Endothelial cell (in vitro differentiated cells): ENCODE measurements at regions not wholly inside any gene's neighbourhood (a gene's known extent, or its start where the extent isn't known, plus 50 kb on each side); places are given as distances from the start of the nearest gene placed in this dataset.

Experiments used
- DNase-seq: peaks from one replicate; pipeline ENCODE4 v3.0.0; 2021; ENCODE audit warnings: low spot score
- H3K27ac Mint-ChIP-seq: one replicate; pipeline ENCODE4 v1.8.0; 2021; ENCODE audit warnings: mixed read lengths, inconsistent platforms; ENCODE audit not compliant: unreplicated experiment
- H3K27me3 Mint-ChIP-seq: one replicate; pipeline ENCODE4 v1.8.0; 2021; ENCODE audit warnings: mild to moderate bottlenecking, moderate library complexity, mixed read lengths, inconsistent platforms; ENCODE audit not compliant: unreplicated experiment
- H3K36me3 Mint-ChIP-seq: one replicate; pipeline ENCODE4 v1.8.0; 2021; ENCODE audit warnings: mild to moderate bottlenecking, low read depth, mixed read lengths, inconsistent platforms; ENCODE audit not compliant: unreplicated experiment
- H3K4me1 Mint-ChIP-seq: one replicate; pipeline ENCODE4 v1.8.0; 2021; ENCODE audit warnings: mild to moderate bottlenecking, mixed read lengths, inconsistent platforms; ENCODE audit not compliant: unreplicated experiment
- H3K4me3 Mint-ChIP-seq: one replicate; pipeline ENCODE4 v1.8.0; 2021; ENCODE audit warnings: mild to moderate bottlenecking, mixed read lengths, inconsistent platforms; ENCODE audit not compliant: unreplicated experiment
- H3K9me3 Mint-ChIP-seq: one replicate; pipeline ENCODE4 v1.8.0; 2021; ENCODE audit warnings: mixed read lengths, inconsistent platforms; ENCODE audit not compliant: unreplicated experiment
- CTCF ChIP-seq: fragments of 200-600 bp; sonication (generic); IDR thresholded peaks from one replicate; pipeline ENCODE4 v1.5.0; 2021; ENCODE audit warnings: antibody characterized with exemption; ENCODE audit not compliant: unreplicated experiment

DNA sequence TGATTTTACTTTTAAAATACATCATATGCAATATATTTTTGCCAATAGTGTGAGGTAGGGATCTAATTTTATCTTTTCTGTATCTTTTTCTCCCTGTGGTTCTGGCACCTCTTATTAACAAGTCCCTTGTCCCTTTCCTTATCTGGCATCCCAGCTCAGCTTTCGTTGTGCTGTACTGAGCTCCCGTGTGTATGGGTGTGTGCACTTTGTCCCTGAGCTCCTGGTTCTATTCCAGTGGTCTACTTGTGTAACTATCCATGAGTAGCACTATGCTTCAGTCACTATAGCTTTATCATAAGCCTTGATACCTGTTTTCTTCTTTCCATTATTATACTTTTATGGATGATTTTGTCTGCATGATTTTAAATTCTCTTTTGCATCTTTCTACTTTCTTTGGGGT is 401.4 kb upstream of the POU3F3 start:
- Mint-ChIP-seq H3K27me3 (peaks cover 2% of the 10 kb centered on the region), H3K9me3 (no peaks in the 10 kb centered on the region), H3K4me1 (peaks cover 18% of the 10 kb centered on the region), H3K36me3 (no peaks in the 10 kb centered on the region), H3K4me3 (no peak overlapping the region), H3K27ac (no peak overlapping the region)
- no peak for TF ChIP-seq CTCF
- DNase-seq: no peak

DNA sequence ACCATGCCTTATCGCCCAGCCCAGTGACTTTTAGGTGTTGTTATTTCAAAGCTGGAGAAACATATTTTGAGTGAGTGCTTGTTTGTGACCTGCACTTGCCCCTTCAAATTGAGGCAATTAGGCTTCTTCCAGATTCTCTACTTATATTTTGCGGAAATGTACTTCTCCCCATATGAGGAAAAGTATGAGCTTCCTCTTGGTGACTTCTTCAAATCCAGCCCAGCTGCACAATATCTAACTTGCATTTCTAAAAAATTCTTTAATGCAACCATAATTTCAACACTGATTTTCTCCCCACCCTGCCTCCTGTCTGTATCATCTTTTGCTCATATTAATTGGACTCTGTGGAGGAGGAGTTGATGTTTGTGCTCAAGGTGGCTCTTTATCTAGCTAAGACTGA is 391.2 kb upstream of the POU3F3 start:
- H3K4me1 Mint-ChIP-seq: no peaks in the 10 kb centered on the region
- no peaks in the 10 kb centered on the region for H3K27me3 Mint-ChIP-seq
- no peaks in the 10 kb centered on the region for H3K36me3 Mint-ChIP-seq

DNA sequence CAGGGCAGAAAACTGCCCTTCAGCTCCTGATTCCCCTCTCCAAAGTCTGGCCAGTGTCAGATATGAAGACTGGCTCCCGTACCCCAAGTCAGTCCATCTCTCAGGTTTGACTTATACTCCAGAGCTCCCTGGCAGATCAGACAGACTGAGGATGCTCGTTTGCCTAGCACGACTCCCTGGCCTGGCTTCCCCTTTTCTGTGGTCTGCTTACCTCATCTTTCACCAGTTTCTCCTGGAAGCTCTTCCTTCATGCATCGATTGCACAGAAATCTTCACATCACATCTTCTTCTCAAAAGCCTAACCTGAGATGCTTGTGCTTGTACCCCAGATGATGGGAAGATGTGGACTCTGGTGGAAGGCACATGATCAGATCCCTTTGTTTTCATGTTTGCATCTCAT is 387.9 kb upstream of the POU3F3 start:
- H3K9me3 Mint-ChIP-seq: no peaks in the 10 kb centered on the region
- H3K36me3 Mint-ChIP-seq: no peaks in the 10 kb centered on the region
- H3K27ac Mint-ChIP-seq: no peak overlapping the region

More for the DNA sequence above, 391.2 kb upstream of the POU3F3 start:
- no peak for DNase-seq
- Mint-ChIP-seq H3K9me3 (no peaks in the 10 kb centered on the region), H3K4me3 (no peak overlapping the region), H3K27ac (no peak overlapping the region)
- no peak for TF ChIP-seq CTCF

GRCh38 chr2:104468846-104469245 is 385.1 kb upstream of the POU3F3 start:
- DNase-seq: no peak
- no peaks in the 10 kb centered on the region for H3K27me3 Mint-ChIP-seq
- H3K9me3 Mint-ChIP-seq: no peaks in the 10 kb centered on the region
- TF ChIP-seq CTCF: no peak
- no peaks in the 10 kb centered on the region for H3K4me1 Mint-ChIP-seq
- H3K27ac Mint-ChIP-seq: no peak overlapping the region
- no peak overlapping the region for H3K4me3 Mint-ChIP-seq
- no peaks in the 10 kb centered on the region for H3K36me3 Mint-ChIP-seq

More for the DNA sequence above, 387.9 kb upstream of the POU3F3 start:
- no peaks in the 10 kb centered on the region for H3K4me1 Mint-ChIP-seq
- no peaks in the 10 kb centered on the region for H3K27me3 Mint-ChIP-seq
- no peak for DNase-seq
- H3K4me3 Mint-ChIP-seq: no peak overlapping the region
- no peak for TF ChIP-seq CTCF

- no peaks in the 10 kb centered on the region for H3K9me3 Mint-ChIP-seq
- no peak for TF ChIP-seq CTCF
- no peaks in the 10 kb centered on the region for H3K36me3 Mint-ChIP-seq
- no peak for DNase-seq
- H3K27me3 Mint-ChIP-seq: no peaks in the 10 kb centered on the region
- H3K4me3 Mint-ChIP-seq: no peak overlapping the region
- no peak overlapping the region for H3K27ac Mint-ChIP-seq
- H3K4me1 Mint-ChIP-seq: no peaks in the 10 kb centered on the region
These were observed 381.8 kb upstream of the POU3F3 start for GRCh38 chr2:104472076-104472475.
